ENCODE measurements at regions not wholly inside any gene's neighbourhood (a gene's known extent, or its start where the extent isn't known, plus 50 kb on each side); places are given as distances from the start of the nearest gene placed in this dataset.

DNA sequence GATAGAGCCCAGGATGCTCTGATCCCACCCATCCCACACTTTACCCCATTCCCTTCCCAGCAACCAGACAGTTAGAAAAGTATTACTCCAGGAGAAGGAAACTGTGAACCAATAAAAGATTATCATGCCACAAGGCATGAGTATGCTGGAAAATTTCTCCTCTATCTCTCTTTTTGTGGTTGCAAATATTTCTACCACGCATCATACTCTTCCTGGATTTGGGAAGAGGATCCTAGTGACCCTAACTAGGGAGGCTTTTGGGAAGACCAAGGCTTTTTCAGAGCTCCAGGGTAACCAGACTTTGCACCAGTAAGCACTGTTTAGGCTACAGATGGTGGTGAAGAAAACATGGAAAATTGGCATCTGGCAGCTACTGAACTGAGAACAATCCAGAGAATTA is 257.6 kb upstream of the CLNK start:
- dilution Hi-C loops (cut with HindIII; ENCODE audit: low sequenced_read_pairs, unreplicated experiment) (no loop called here), in situ Hi-C loops (cut with MboI; ENCODE audit: low sequenced_read_pairs) (no loop called here), intact Hi-C loops (cut with micrococcal nuclease) (no loop called here)
- H4K20me1 ChIP-seq (ENCODE audit: insufficient read depth, low read length): no peaks in the 10 kb centered on the region
- no peak overlapping the region for H2BK5ac ChIP-seq (ENCODE audit: low read depth, low read length, poor library complexity, severe bottlenecking)
- no peak overlapping the region for H3K4me2 ChIP-seq (ENCODE audit: low read depth, low read length)
- H2BK15ac ChIP-seq (ENCODE audit: low read depth, low read length): no peak overlapping the region
- no peak overlapping the region for H2BK120ac ChIP-seq (ENCODE audit: low read depth, low read length)
- TF ChIP-seq NFE2L2 (IDR thresholded peaks at IDR 0.05; ENCODE audit: low read depth, low read length) (no peak), RFX5 (IDR thresholded peaks at IDR 0.05; ENCODE audit: low read depth, low read length) (no peak), MAFK (IDR thresholded peaks at IDR 0.05; ENCODE audit: low read depth, low read length) (no peak), BHLHE40 (IDR thresholded peaks at IDR 0.05; ENCODE audit: low read depth, low read length) (no peak), MAZ (IDR thresholded peaks at IDR 0.05; ENCODE audit: borderline replicate concordance, low read depth, low read length) (no peak), FOS (IDR thresholded peaks at IDR 0.05; ENCODE audit: low read depth, low read length) (no peak), POLR2A (IDR thresholded peaks at IDR 0.05; ENCODE audit: low read depth, low read length) (no peak), SMC3 (IDR thresholded peaks at IDR 0.05; ENCODE audit: low read depth, low read length) (no peak)
- H3K56ac ChIP-seq (ENCODE audit: extremely low read depth, insufficient read depth, low read length): no peak overlapping the region
- H3K14ac ChIP-seq (replicated peaks; ENCODE audit: low read depth, low read length): no peak overlapping the region
- H2AFZ ChIP-seq (replicated peaks; ENCODE audit: low read length, poor library complexity): no peak overlapping the region
- H3K4me3 ChIP-seq (ENCODE audit: insufficient read depth, low read depth, low read length): no peak overlapping the region
- no peaks in the 10 kb centered on the region for H3K36me3 ChIP-seq (ENCODE audit: control insufficient read depth, insufficient read depth, low read length)
- no peaks in the 10 kb centered on the region for H3K79me1 ChIP-seq (ENCODE audit: low read depth in 1 of 2, low read length in 2 of 2)
- H3K4ac ChIP-seq (ENCODE audit: low read depth, low read length): no peak overlapping the region
- no peaks in the 10 kb centered on the region for H3K9me1 ChIP-seq (ENCODE audit: insufficient read depth, low read length)
- H4K8ac ChIP-seq (ENCODE audit: low read depth in 2 of 2, low read length in 2 of 2): no peak overlapping the region
- H3K27me3 ChIP-seq (ENCODE audit: control insufficient read depth, insufficient read depth, low read length): no peaks in the 10 kb centered on the region
- H2BK20ac ChIP-seq (ENCODE audit: low read depth, low read length): no peak overlapping the region
- POLR2A ChIA-PET (ENCODE audit: unreplicated experiment): no interaction called here
- CTCF ChIA-PET: no interaction called here
- H3K27ac ChIP-seq (ENCODE audit: insufficient read depth, low read length): no peak overlapping the region
- H4K5ac ChIP-seq (ENCODE audit: low read depth, low read length): no peak overlapping the region
- H4K91ac ChIP-seq (ENCODE audit: insufficient read depth, low read depth, low read length): no peak overlapping the region
- BruUV-seq (replicated peaks): no TSS peak
- ATAC-seq (ENCODE audit: low read depth) (no peak), DNase-seq (no peak)
- no peak overlapping the region for H2AK9ac ChIP-seq (replicated peaks; ENCODE audit: low read depth, low read length, poor library complexity)
- no CpG with 5 or more reads among the region's 1 CpG for WGBS, 2 experiments (ENCODE audit: extremely low coverage in 2 of 2, insufficient read length in 1 of 2)
- H3K23ac ChIP-seq (ENCODE audit: low read depth, low read length): no peak overlapping the region
- H3K4me1 ChIP-seq (ENCODE audit: control insufficient read depth, insufficient read depth, low read length): no peaks in the 10 kb centered on the region
- no peaks in the 10 kb centered on the region for H3K9me3 ChIP-seq (ENCODE audit: control insufficient read depth, insufficient read depth, low read length)
- H3K9ac ChIP-seq (ENCODE audit: low read depth, low read length): no peak overlapping the region
- H3K18ac ChIP-seq (ENCODE audit: low read depth, low read length): no peak overlapping the region
- H2AK5ac ChIP-seq (ENCODE audit: low read depth, low read length): no peak overlapping the region

Measured in IMR-90 (cell line).